HG02763 (cell line): ENCODE measurements at regions not wholly inside any gene's neighbourhood (a gene's known extent, or its start where the extent isn't known, plus 50 kb on each side); places are given as distances from the start of the nearest gene placed in this dataset.

Source experiments
- ATAC-seq: cut with Tn5 transposase; IDR thresholded peaks from one replicate; pipeline ENCODE4 v1.9.1; 2021; ENCODE audit warnings: mild to moderate bottlenecking, moderate library complexity; ENCODE audit not compliant: unreplicated experiment

DNA sequence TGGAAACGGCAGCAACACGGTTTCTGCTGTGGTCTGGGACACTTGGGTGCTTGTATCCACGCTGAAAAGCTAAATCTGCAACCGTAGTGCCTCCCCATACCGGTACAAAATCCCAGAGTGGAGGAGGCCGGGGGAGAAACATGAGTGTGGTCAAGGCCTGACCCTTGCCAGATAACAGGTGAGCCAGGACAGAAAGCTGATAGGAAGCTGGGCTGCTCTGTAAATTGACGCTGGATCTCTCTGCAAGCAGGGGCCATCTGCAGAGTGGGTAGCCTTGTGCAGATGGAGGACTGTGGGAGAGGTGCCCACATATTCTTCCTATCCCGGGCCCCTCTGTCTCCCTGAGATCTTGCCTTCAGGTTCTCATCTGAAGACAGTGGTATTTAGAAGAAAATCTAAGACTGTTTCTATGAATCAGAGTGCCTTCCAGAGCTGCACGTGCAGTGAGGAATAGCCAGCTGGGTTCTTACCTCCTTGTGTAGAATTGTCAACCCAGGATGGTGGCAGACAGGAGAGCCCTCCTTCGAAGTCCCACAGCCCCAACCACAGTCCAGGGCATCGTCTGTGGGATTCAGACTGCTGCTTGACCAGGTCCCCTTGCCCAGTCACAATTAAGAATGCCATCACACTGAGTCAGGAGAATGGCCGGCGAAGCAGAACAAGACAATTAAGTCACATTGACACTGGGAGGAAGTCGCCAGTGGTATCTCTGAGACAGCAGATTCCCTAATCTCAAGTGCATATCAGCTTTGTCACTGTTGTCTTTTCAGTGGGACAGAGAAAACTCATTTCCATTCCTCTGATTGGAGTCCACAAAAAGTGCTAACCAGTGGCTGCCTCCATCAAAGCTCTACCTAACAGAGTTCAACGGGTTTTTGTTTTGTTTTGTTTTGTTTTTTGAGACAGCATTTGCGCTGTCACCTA, 100.0 kb upstream of the RIPOR2 start:
- ATAC-seq = no peak

DNA sequence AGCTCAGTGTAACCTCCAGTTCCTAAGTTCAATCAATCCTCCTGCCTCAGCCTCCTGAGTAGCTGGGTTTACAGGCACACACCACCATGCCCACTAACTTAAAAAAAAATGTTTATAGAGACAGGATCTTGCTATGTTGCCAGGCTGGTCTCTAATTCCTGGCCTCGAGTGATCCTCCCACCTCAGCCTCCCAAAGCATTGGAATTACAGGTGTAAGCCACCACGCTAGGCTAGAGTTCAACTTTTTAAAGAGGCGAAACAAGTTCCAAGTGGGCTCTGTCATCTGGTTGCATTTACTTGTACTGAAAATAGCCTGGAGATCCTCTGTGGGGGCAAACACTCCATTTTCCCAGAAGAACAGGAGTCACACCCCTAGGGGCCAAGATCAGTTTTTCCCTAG, 100.7 kb upstream of the RIPOR2 start:
- ATAC-seq = no peak

DNA sequence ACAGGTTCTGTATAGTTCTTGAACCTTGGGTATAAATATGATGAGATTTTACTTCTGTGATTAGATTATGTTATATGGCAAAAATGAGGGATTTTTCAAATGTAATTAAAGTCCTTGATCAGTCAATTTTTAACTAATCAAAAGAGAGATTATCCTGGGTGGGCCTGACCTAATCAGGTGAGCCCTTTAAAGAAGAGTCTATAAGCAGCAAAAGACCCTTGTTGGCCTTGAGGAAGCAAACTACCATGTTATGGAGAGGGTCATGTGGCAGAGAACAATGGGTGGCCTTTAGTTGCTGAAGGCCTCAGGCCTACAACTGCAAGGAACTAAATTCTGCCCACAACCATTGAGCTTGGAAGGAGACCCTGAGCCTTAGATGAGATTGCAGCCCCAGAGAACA, 102.5 kb upstream of the RIPOR2 start:
- ATAC-seq = no peak

DNA sequence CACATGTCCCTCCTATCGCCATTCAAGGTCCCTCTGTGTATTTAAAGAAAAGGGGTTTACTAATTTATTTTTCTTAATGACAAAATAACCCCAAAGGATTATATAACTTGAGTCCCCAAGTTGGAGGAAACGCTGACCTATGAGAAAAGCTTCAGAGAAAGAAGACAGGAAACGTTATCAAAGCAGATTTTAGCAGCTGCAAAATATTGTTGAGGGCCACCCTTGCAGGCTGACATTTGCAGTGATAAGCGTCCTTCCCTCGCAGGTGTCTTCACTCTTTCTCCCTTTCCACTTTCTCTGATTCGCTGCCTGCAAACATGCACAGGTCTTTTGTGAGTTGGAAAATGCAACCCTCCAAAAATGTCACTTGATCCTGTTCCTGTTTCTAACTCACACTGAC, 103.2 kb upstream of the RIPOR2 start:
- ATAC-seq = no peak

DNA sequence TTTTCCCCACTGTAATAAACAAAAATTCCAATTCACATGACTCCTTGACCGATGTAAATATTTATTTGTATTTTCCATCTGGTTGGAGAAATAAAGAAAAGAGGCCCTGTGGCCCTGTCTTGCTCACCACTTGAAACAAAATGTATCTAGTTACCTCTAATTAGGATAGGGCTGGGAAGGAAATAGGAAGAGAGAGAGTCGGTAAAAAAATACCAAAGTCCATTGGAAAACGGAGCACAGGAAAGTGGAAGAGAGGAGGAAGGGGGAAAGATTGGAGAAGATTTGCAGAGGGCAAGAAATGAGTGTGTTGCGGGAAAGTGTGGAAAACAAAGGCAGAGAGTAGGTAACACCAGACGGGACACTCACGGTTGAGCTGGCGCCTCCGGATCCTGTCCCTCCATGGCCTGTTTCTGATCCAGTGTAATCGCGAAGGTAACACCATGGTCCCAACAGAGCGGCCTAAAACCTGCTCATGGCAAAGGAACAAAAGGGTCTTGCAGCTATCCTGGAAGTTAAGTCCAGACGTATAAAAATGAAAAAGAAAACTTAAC, 105.8 kb upstream of the RIPOR2 start:
- peak; percentile 6 for ATAC-seq

DNA sequence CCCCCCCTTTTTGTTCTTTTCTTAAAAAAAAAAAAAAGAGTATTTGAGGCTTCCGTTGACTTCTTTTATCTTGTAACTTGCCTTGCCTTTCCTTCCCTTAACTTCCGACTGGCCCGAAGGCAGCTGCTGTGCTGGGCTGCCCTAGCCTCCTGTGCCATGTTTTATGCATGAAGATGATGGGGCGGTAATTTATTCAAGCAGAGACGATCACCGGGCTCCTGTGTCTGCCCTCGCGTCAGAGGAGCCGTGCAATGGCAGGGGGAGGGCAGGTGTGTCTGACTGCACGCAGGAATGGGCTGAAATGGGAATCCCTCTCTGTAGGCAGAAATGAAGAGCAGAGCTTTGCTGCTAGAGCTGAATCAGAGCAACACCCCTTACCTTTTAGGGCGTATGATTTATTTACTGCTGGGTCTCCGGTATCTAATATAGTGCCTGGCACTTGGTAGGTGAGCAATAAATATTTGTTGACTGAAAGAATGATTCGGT, 106.3 kb upstream of the RIPOR2 start:
- peak; percentile 54 for ATAC-seq

DNA sequence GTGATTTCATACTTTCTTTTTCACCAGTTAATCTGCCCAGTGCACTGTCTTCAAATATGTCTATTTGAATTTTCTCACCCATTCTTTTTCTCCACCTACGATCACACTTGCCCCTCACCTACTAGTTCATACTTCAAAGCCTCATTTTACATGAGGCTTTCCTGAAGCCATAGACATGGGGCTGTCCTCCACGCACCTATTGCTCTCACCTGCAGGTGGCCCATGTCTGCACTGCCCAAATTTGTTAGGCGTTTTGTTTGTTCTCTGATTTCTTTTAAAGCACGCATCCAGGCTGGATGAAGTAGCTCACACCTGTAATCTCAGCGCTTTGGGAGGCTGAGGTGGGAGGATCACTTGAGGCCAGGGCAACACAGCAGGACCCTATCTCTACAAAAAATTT, 106.8 kb upstream of the RIPOR2 start:
- ATAC-seq = no peak

DNA sequence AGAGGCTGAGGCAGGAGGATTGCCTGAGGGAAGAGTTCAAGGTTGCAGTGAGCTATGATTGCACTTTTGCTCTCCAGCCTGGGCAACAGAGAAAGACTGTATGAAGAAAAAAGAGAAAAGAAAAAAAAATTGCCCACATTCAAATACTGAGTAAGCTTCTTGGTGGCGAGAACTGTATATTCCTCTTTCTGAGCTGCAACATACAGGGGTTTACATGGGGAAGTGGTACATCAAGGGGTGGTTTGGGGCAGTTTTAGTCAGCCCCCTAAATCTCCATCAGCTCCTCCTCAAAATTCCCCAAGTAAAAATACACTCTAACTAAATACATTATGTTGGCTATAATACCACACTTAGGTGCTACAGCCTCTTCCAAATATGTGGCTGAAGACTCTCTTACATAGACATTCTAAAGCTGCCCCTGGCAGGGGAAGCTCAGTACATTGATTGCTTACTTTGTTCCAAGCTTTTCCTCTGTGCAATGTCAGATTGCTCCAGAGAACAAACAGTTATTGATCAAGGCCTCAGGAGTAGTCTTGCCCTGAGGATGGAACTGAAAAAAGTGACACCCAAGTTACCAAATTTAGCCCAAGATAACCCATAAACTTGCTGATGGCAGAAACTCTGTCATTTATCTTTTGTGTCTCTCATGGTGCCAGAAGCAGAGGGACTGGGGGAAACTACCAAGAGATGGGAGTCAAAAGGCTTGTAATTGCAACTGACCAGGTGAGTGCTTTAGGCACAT, 107.4 kb upstream of the RIPOR2 start:
- ATAC-seq = no peak

DNA sequence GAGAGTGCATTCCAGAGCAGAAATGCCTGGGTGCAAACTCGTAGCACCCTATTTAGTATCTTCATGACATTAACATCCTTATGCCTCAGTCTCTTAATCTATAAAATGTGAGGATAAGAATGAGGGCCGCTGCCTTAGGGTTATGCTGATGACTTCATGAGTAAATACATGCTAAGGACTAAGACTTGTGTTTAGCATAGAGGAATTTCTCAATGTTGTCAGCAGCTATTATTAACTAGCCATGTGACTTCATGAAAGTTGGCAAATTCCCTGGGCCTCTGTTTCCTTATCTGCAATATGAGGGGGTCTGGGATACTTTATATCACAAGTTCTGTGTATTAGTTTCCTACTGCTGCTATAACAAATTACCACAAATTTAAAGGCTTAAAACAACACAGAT, 108.1 kb upstream of the RIPOR2 start:
- ATAC-seq = no peak

DNA sequence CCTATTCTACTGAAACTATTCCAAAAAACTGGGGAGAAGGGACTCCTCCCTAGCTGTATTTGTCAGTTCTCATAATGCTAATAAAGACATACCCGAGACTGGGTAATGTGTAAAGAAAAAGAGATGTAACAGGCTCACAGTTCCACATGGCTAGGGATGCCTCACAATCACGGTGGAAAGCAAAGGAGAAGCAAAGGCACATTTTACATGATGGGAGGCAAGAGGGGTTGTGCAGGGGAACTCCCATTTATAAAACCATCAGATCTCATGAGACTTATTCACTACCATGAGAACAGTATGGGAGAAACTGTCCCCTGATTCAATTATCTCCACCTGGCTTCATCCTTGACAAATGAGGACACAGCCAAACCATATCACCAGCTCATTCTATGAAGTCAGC, 111.2 kb upstream of the RIPOR2 start:
- ATAC-seq = no peak

DNA sequence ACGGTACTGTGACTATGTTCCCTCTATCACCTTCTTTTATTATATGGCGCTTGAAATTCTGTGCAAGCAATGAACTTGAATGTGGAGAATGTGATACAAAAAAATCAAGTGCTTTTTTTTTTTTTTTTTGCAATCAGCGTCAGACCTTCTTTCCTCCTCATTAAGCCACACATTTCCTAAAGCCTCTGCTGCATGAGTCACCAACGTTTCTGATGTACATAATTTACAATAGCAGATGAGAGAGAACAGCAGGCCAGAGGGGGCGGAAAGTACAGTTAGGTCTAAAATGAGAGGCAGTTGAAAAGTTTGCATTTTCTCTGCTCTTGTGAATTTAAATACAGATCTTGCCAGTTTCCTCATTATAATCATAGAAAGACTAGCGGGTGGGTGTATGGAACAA, 114.6 kb upstream of the RIPOR2 start:
- ATAC-seq = no peak

DNA sequence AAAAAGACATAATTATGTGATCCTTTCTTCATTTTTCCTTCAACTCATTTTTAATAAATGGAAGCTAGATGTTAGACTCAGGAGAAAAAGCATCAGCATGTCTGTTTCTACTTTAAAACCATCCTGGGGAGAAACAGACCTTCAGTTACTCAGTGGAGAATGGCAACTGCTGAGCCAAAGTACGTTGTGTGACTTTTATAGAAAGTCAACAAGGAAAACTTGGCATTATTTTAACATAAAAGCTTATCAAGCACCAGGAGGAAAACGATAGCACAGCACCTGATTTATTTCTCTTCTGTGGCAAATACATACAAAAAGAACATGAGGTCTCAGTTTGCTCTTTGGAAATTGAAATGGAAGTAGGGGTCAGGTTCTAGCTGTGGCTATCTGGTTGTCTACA, 115.3 kb upstream of the RIPOR2 start:
- ATAC-seq = no peak

DNA sequence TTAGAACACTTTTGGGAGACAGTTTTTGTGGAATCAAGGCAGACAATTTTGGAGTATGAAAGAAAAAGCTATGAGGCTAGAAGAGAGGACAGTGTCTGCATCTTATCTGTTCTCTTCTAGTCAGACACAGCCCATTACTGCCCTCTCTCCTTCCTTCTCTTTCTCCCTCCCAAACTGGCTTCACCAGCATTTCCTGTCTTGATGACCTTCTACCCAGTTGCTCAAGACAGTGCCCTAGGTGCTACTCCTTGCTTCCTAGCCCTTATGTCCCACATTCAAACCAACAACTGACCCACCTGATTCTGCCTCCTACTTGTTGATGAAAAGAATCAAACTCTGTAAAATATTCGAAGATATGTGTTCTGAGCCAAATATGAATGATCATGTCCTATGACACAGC, 116.4 kb upstream of the RIPOR2 start:
- ATAC-seq = no peak

DNA sequence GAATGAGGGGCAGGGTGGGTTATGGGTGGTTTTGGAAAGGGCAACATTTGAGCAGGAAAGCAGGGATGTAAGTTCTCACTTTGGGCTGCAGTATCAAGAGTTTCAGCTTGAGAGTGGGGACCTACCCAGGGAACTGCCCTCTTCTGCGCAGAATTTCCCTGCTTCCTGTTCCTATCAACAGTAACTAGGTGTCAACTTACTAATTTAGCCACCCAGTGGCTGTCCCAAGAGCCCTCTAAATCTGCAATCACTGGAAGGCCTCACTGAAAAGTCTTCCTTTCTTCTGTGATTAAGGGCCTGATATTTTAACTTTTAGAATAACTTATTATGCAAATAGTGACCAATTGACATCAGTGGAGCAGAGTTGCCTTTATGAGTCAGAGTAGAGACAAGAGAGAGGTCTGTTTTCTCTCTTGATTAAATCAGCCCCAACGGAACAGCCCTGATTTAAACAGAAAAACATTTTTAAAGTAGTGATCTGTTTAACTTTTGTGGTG, 118.2 kb upstream of the RIPOR2 start:
- peak; percentile 68 for ATAC-seq

DNA sequence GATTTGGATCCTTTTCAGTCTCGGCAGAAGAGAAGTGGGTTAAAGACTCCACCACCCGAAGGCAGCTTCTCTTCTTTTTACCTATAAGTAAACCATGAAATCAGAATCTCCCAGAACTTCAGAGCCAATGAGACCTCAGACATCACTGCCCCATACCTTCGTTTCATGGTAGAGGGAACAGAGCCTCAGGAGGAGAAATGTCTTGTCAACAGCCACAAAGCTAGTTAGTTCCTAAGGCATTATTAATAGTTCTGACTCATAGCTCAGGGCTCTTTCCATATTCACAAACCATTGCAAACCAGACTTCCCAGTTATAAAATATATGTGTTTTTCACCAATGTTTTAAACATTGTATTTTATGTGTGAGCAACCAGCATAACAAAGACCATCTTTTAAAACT, 118.7 kb upstream of the RIPOR2 start:
- no peak for ATAC-seq

DNA sequence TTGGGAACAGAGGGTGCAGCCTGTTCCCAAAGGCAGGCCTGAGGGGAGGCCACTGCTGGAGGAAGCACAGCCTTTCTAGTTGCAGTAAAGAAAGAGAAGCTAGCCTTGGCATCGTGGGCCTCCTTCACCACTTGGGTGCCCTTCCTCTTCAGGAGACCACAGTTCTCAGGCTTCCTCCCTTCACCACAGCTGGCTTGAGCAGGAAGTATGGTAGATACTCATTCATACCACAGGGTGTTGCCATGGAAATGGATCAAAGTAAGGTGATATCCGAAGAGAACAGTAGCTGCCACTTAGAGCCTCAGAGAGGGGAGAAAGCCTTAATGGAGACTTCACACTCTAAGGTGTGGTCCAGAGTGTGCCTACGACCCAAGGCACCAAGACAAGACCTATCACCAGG, 120.4 kb upstream of the RIPOR2 start:
- peak; percentile 49 for ATAC-seq

DNA sequence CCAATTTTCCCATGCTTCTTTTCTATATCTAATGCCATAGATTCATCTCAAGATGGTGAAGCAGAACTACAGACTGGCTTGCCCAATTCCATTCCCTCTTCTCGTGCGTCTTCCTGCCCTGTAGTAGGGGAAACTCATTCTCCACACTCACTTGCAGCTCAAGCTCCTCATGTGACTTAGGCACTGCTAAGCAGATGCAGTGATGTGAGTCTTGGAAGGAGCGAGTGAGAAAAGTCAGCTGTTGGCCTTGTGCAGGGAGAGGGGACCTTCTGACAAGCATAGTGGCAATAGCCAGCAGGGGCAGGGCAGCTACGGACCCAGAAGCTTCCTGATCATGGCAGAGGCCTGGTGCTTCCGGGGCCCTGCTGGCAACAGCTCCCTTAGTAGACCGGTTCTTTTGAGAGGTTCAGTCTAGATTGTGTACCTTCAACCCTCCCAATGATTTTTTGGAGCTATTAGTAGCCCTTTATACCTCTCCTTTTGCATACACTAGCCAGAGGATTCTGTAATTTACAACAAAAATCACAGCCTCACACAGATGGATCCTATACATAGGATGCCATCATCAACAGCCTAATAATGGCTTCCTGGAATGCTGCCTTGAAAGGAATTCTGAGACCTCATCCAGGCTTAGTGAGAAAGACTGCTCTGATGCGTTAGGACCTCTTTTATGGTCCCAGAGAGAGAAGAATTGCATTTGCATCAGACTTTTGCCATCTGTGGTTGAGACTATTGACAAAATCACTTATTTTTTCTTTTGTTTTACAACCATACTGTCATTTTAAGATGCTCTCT, 121.5 kb upstream of the RIPOR2 start:
- no peak for ATAC-seq

DNA sequence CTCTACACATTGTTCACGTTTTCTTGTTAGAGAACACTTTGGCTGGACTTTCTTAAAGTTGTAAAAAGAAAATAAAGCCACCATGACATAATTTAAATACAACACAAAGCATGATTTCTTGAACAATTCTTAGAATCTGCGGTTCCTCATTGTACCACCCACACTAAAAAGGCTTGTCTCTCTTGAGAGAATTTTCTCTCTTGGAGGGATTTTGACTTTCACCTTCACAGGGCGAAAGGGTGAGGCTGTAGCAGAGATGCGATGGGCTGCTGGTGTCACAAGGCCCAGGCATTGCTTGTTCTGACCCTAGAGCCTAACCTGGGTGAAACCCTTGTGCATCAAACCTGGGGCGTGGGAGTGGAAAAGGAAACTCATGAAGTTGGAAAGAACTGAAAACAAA, 122.7 kb upstream of the RIPOR2 start:
- ATAC-seq = no peak

DNA sequence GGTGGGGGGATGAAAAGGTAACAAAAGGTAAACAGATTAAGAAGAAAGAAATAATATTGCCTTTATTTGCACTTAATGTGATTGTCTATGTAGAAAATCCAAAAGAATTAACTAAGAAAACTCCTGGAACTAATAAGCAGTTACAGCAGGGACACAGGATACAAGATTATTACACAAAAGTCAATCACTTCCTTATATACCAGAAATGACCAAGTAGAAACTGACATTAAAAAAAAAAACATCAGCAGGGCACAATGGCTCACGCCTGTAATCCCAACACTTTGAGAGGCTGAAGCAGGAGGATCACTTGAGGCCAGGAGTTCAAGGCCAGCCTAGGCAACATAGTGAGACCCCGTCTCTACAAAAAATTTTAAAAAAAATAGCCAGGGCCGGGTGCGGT, 123.2 kb upstream of the RIPOR2 start:
- no peak for ATAC-seq

DNA sequence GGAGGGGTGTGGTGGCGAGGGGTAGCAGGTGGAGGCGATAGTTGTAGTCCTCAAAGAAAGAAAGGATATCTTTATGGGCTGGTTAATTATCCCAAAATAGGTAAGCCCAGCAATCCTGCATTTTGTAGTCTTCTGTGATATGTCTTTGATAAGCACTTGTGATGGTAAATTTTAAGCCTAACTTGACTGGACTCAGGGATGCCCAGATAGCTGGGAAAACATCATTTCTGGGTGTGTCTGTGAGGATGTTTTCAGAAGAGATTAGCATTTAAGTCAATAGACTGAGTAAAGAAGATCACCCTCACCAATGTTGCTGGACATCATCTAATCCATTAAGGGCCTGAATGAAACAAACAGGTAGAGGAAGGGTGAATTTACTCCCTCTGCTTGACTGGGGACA, 124.8 kb upstream of the RIPOR2 start:
- no peak for ATAC-seq
